ENCODE measurements at regions not wholly inside any gene's neighbourhood (a gene's known extent, or its start where the extent isn't known, plus 50 kb on each side); places are given as distances from the start of the nearest gene placed in this dataset.

GRCh38 chr4:30847958-30848357 lies 127.8 kb downstream of the PCDH7 start:
- DNase-seq: no peak
- no peak overlapping the region for H3K4me3 Mint-ChIP-seq
- H3K27ac Mint-ChIP-seq: no peak overlapping the region
- no peaks in the 10 kb centered on the region for H3K36me3 Mint-ChIP-seq (ENCODE audit: low read depth)
- peaks cover 6% of the 10 kb centered on the region for H3K9me3 Mint-ChIP-seq
- TF ChIP-seq CTCF (IDR thresholded peaks at IDR 0.05): no peak
- no peaks in the 10 kb centered on the region for H3K4me1 Mint-ChIP-seq (ENCODE audit: low read depth)
- no peaks in the 10 kb centered on the region for H3K27me3 Mint-ChIP-seq (ENCODE audit: insufficient read depth)

GRCh38 chr4:30854531-30854930 lies 134.4 kb downstream of the PCDH7 start:
- Mint-ChIP-seq H3K9me3 (peaks cover 33% of the 10 kb centered on the region), H3K27me3 (ENCODE audit: insufficient read depth) (no peaks in the 10 kb centered on the region), H3K4me1 (ENCODE audit: low read depth) (no peaks in the 10 kb centered on the region), H3K36me3 (ENCODE audit: low read depth) (no peaks in the 10 kb centered on the region), H3K27ac (no peak overlapping the region), H3K4me3 (no peak overlapping the region)
- TF ChIP-seq CTCF (IDR thresholded peaks at IDR 0.05): no peak
- DNase-seq: peak; percentile 3

- no peak overlapping the region for H3K27ac Mint-ChIP-seq
- TF ChIP-seq CTCF (IDR thresholded peaks at IDR 0.05): no peak
- H3K4me3 Mint-ChIP-seq: no peak overlapping the region
- no peaks in the 10 kb centered on the region for H3K4me1 Mint-ChIP-seq (ENCODE audit: low read depth)
- H3K36me3 Mint-ChIP-seq (ENCODE audit: low read depth): no peaks in the 10 kb centered on the region
- DNase-seq: no peak
- H3K27me3 Mint-ChIP-seq (ENCODE audit: insufficient read depth): no peaks in the 10 kb centered on the region
- H3K9me3 Mint-ChIP-seq: peaks cover 38% of the 10 kb centered on the region
Measured at GRCh38 chr4:30855232-30855631, 135.1 kb downstream of the PCDH7 start.

GRCh38 chr4:30856795-30857564 lies 136.8 kb downstream of the PCDH7 start:
- H3K27me3 Mint-ChIP-seq (ENCODE audit: insufficient read depth): no peaks in the 10 kb centered on the region
- no peak for DNase-seq
- H3K4me3 Mint-ChIP-seq: no peak overlapping the region
- no peak for TF ChIP-seq CTCF (IDR thresholded peaks at IDR 0.05)
- no peaks in the 10 kb centered on the region for H3K36me3 Mint-ChIP-seq (ENCODE audit: low read depth)
- H3K9me3 Mint-ChIP-seq: peaks cover 36% of the 10 kb centered on the region
- no peak overlapping the region for H3K27ac Mint-ChIP-seq
- H3K4me1 Mint-ChIP-seq (ENCODE audit: low read depth): no peaks in the 10 kb centered on the region

- Mint-ChIP-seq H3K27me3 (ENCODE audit: insufficient read depth) (no peaks in the 10 kb centered on the region), H3K4me1 (ENCODE audit: low read depth) (no peaks in the 10 kb centered on the region), H3K4me3 (no peak overlapping the region), H3K36me3 (ENCODE audit: low read depth) (no peaks in the 10 kb centered on the region), H3K9me3 (peaks cover 28% of the 10 kb centered on the region), H3K27ac (no peak overlapping the region)
- DNase-seq: no peak
- no peak for TF ChIP-seq CTCF (IDR thresholded peaks at IDR 0.05)
Measured at GRCh38 chr4:30860978-30861377, 140.8 kb downstream of the PCDH7 start.

Measured in HFFc6 (cell line).